ENCODE measurements at regions not wholly inside any gene's neighbourhood (a gene's known extent, or its start where the extent isn't known, plus 50 kb on each side); places are given as distances from the start of the nearest gene placed in this dataset.

DNA sequence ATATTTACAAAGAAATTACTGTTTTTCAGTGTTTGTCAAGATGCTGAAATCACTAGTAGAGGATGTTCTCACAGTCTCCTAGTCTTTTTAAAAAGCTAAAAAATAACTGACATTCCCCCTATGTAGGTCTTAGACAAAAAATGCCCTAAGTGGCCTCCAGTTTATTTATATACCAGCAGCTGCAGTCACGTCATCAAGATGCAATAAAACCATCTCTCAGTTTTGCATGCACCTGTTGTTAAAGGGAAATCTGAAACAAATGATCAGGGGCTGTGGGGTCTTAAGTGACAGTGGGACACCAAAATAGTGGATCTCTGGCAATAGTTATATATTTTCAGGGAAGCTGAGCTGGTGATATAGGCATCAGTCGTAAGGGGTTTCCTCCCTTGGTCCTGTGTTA, 146.5 kb upstream of the ARPP21 start:
- TF ChIP-seq, protein P1, sequence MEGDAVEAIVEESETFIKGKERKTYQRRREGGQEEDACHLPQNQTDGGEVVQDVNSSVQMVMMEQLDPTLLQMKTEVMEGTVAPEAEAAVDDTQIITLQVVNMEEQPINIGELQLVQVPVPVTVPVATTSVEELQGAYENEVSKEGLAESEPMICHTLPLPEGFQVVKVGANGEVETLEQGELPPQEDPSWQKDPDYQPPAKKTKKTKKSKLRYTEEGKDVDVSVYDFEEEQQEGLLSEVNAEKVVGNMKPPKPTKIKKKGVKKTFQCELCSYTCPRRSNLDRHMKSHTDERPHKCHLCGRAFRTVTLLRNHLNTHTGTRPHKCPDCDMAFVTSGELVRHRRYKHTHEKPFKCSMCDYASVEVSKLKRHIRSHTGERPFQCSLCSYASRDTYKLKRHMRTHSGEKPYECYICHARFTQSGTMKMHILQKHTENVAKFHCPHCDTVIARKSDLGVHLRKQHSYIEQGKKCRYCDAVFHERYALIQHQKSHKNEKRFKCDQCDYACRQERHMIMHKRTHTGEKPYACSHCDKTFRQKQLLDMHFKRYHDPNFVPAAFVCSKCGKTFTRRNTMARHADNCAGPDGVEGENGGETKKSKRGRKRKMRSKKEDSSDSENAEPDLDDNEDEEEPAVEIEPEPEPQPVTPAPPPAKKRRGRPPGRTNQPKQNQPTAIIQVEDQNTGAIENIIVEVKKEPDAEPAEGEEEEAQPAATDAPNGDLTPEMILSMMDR (IDR thresholded peaks at IDR 0.05), result no peak
- no peak for TF ChIP-seq POLR2A (IDR thresholded peaks at IDR 0.05)

Measured in lower leg skin (tissue), 3 donors.